Duodenal mucosa (tissue), 2 donors: ENCODE measurements at regions not wholly inside any gene's neighbourhood (a gene's known extent, or its start where the extent isn't known, plus 50 kb on each side); places are given as distances from the start of the nearest gene placed in this dataset.

Source experiments
- H3K27ac ChIP-seq: one replicate; pipeline ENCODE4 v1.7.0; 2013; ENCODE audit warnings: low read depth, low read length
- H3K27me3 ChIP-seq, 2 donors: one replicate each; pipeline ENCODE4 v1.7.0; 2013; ENCODE audit warnings: low read length in 2 of 2, control low read depth in 1 of 2; ENCODE audit not compliant: insufficient read depth in 2 of 2, control insufficient read depth in 1 of 2
- H3K36me3 ChIP-seq, 2 donors: one replicate each; pipeline ENCODE4 v1.7.0; 2013; ENCODE audit warnings: low read length in 2 of 2, control low read depth in 1 of 2; ENCODE audit not compliant: insufficient read depth in 2 of 2, control insufficient read depth in 1 of 2
- H3K4me1 ChIP-seq, 2 donors: one replicate each; pipeline ENCODE4 v1.7.0; 2013; ENCODE audit warnings: low read length in 2 of 2, control low read depth in 1 of 2; ENCODE audit not compliant: insufficient read depth in 2 of 2, control insufficient read depth in 1 of 2
- H3K4me3 ChIP-seq, 2 donors: one replicate each; pipeline ENCODE4 v1.7.0; 2013; ENCODE audit warnings: low read length in 2 of 2, low read depth in 1 of 2
- H3K9ac ChIP-seq, 2 donors: one replicate each; pipeline ENCODE4 v1.7.0; 2013; ENCODE audit warnings: low read length in 2 of 2, low read depth in 1 of 2
- H3K9me3 ChIP-seq, 2 donors: one replicate each; pipeline ENCODE4 v1.7.0; 2013; ENCODE audit warnings: low read length in 2 of 2, control low read depth in 1 of 2; ENCODE audit not compliant: control insufficient read depth in 1 of 2

DNA sequence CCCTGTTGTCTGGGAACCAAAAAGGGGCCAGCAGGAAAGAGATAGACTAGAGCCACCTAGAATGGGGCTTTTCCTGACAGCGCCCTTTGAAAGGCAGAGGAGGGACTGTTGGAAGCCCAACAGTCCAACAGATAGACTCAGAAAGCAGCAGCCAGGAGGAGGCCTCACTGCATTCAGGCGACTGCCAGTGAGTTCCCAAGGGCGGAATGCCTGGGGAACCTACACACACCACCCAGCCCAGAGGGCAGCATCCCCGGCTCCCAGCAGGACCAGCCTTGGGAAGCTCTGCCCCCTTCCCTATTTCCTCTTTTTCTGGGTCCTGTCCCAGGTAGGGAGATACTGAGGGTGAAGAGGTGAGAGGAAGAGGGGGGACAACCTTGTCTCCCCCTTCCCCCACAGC lies 192.4 kb upstream of the KLF4 start:
- no peaks in the 10 kb centered on the region for H3K36me3 ChIP-seq
- H3K4me1 ChIP-seq: peaks cover 10 to 15% of the 10 kb centered on the region in 2 donors
- no peak overlapping the region for H3K4me3 ChIP-seq
- H3K9me3 ChIP-seq: no peaks in the 10 kb centered on the region
- no peak overlapping the region for H3K27ac ChIP-seq
- no peak overlapping the region for H3K9ac ChIP-seq
- H3K27me3 ChIP-seq: no peaks in the 10 kb centered on the region

DNA sequence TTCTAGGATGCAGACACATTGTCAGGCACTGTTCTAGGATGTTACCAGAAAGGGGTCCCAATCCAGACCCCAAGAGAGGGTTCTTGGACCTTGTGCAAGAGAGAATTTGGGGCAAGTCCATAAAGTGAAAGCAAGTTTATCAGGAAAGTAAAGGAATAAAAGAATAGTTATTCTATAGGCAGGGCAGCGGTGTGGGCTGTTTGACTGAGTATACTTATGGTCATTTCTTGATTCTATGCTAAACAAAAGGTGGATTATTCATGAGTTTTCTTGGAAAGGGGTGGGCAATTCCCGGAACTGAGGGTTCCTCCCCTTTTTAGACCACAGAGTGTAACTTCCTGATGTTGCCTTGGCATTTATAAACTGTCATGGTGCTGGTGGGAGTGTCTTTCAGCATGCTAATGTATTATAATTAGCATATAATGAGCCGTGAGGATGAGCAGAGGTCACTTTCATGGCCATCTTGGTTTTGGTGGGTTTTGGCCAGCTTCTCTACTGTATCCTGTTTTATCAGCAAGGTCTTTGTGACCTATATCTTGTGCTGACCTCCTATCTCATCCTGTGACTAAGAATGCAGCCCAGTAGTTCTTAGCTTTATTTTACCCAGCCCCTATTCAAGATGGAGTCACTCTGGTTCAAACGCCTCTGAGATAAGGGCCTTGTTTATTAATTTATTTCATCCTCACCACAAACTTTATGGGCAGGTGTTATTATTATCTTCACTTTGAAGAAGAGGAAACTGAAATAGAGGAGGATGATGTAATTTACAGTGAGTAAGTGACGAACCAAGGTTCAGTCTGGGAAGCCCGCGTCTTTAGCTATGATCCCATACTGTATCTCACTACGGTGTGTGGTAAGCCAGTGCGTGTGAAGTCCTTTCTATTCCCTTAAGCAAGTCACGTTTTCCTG lies 186.0 kb upstream of the KLF4 start:
- Histone ChIP-seq H3K9me3 (no peaks in the 10 kb centered on the region), H3K9ac (no peak overlapping the region), H3K4me3 (no peak overlapping the region), H3K4me1 (no peaks in the 10 kb centered on the region), H3K36me3 (no peaks in the 10 kb centered on the region), H3K27ac (no peak overlapping the region), H3K27me3 (no peaks in the 10 kb centered on the region)

DNA sequence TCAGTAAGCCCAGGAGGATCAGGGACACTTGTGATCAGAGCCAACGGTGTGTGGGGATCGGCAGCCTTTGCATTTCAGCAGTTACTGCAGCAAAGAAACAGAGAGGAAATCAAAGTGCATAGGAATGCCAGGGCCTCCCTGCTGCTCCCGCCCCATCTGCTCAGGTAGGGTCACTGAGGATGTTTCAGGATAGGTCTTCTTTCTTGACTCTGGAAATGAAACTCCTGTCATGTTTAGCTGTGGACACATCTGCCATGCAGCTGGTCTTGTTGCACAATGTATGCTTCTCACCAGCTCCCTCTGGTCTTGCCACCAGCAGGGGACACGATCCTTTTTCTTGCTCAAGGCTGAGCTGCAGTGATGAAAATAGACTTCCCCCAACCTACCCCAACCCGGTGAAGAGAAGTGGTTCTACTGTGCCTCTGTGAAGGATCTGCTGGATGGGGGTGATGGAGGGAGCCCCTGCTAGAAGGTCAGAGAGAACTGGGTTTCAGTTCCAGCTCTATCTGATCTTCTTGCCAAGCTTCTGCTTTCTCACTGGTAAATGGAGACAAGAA lies 185.2 kb upstream of the KLF4 start:
- H3K9ac ChIP-seq: no peak overlapping the region
- no peaks in the 10 kb centered on the region for H3K4me1 ChIP-seq
- no peaks in the 10 kb centered on the region for H3K27me3 ChIP-seq
- H3K9me3 ChIP-seq: no peaks in the 10 kb centered on the region
- no peak overlapping the region for H3K27ac ChIP-seq
- H3K36me3 ChIP-seq: no peaks in the 10 kb centered on the region
- no peak overlapping the region for H3K4me3 ChIP-seq

DNA sequence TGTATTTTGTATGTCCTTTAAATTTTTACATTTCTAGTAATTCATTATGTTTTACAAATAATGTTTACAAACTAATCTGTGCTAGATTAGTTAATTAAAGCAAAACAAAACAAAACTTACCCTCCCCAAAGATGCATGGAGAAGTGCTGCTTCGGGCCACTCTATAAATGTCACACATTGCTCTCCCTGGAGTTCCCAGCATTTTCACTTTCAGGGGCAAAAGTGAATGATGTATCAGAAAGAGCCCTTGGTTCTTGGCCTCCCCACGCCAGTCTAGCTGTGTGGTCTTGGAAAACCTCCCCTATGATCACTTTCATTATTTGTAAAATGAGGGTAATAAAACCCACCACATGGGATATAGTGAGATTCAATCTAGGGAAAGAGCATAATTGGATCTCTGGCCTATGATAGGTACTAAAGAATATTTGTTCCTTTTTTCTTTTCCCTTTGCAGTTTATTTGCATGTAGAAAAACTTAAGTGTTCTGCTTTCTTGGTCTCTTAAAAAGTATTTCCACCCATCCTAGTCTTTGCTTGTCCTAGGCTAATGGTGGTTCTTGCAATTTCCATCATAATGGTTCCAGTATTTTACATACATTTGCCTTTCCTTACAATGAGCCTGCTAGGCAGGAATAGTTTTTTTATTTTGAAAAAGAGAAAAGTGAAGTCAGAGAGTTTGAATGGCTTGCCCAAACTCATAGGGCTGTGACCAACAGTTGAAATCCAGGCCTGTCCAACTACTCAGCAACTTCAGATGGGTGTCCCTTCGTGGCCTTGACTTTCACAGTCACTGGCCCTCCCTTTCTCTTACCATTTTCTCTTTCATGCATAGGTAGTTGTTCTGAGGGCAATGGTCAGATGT lies 184.5 kb upstream of the KLF4 start:
- Histone ChIP-seq H3K27ac (no peak overlapping the region), H3K4me3 (no peak overlapping the region)

DNA sequence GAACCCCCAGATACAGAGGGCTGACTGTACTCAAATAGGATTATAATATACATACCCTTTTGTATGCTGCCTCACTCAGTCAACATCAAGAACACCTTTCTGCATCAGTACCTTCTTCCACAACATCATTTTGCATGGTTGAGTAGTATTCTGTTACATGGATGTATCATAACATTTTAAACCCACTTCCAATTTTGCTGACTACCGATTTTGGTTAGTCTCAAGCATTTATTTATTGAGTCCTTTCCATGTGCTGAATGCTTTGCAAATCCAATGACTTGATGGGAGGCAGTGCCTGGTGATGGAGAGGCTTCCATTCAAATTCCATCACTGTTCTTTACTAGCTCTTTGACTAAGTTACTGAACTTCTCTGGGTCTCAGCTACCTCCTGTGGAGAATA lies 182.0 kb upstream of the KLF4 start:
- Histone ChIP-seq H3K27ac (no peak overlapping the region), H3K9me3 (no peaks in the 10 kb centered on the region), H3K4me1 (no peaks in the 10 kb centered on the region), H3K9ac (no peak overlapping the region), H3K27me3 (no peaks in the 10 kb centered on the region), H3K4me3 (no peak overlapping the region), H3K36me3 (no peaks in the 10 kb centered on the region)

More for the DNA sequence above, 184.5 kb upstream of the KLF4 start:
- Histone ChIP-seq H3K36me3 (no peaks in the 10 kb centered on the region), H3K4me1 (no peaks in the 10 kb centered on the region), H3K9ac (no peak overlapping the region), H3K27me3 (no peaks in the 10 kb centered on the region), H3K9me3 (no peaks in the 10 kb centered on the region)

DNA sequence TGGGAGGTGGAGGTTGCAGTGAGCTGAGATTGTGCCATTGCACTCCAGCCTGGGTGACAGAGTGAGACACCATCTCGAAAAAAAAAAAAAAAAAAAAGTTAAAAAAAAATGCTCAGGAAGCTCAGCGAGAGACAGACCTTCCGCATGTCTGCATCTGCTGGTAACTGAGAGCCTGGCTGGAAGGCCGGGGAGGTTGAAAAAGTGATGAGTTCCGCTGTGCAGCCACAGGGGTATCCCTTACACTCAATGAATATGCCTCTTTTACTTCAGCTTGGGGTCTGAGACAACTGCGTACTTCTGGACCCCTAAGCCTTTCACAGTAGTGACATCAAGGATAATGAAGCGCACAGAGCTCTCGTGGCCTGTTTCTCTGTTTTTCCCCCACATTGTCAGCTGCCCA lies 179.9 kb upstream of the KLF4 start:
- H3K36me3 ChIP-seq: no peaks in the 10 kb centered on the region
- no peaks in the 10 kb centered on the region for H3K9me3 ChIP-seq
- no peak overlapping the region for H3K9ac ChIP-seq
- H3K4me3 ChIP-seq: no peak overlapping the region
- H3K27ac ChIP-seq: no peak overlapping the region
- H3K27me3 ChIP-seq: no peaks in the 10 kb centered on the region
- no peaks in the 10 kb centered on the region for H3K4me1 ChIP-seq

DNA sequence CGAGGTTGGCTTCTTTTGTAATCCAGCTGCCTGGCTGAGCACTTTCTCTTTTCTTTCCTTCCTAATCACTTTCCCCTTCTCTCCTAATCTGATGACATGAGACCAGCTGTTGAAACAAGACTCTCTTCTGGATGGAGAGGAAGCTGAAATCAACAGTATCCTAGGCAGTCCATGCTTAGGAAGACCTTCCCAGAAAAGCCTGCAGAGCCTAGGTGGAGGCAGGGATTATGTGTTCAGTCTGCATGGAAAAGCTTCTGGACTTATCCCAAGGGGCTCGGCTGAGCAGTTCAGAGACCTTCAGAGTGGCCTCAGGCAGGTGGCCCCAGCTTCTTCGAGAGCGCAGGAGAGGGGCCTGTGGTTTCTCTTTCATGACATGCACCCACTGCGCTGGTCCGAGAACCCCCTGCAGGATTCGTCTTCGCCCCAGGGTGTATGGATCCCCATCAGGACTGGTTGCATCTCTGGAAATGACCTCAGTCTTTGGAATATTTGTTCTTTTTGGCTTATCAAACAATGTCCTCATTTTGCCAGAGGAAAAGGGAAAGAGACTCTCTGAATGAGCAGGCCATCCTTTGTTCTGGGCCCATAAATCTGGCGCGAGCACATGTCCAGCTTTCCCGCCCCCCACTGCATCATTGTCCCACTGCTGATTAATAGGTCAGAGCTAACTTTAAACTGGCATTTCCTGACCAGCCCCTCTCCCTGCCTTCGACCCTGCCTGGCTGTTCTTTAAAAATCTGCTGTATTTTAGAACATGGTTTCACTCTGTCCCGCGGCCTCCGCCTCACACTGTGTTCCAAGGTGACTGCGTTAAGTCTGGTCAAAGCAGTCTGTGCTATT lies 177.9 kb upstream of the KLF4 start:
- Histone ChIP-seq H3K27ac (peak overlapping the region; percentile 15), H3K9me3 (no peaks in the 10 kb centered on the region), H3K4me3 (no peak overlapping the region), H3K36me3 (no peaks in the 10 kb centered on the region), H3K27me3 (no peaks in the 10 kb centered on the region), H3K4me1 (no peaks in the 10 kb centered on the region), H3K9ac (no peak overlapping the region)

DNA sequence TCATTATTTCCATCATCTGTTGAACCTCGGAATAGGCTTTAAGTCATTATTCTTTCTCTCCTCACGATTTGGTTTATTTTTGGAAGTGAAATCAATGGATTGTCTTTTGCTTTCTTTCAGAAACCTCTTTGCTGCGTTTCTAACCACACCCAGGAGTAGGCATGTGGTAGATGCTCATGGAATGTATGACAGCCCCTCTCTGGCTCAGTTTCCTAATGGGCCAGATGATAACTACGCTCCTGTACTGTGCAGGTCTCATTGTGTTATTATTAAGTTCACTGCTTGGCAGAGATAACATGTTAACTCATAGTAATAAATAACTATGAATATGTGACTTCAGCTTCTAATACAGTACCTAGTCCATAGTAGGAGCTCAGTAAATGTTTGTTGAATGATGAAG lies 175.5 kb upstream of the KLF4 start:
- no peak overlapping the region for H3K9ac ChIP-seq
- no peak overlapping the region for H3K27ac ChIP-seq
- H3K4me1 ChIP-seq: no peaks in the 10 kb centered on the region
- no peak overlapping the region for H3K4me3 ChIP-seq
- no peaks in the 10 kb centered on the region for H3K36me3 ChIP-seq
- H3K9me3 ChIP-seq: no peaks in the 10 kb centered on the region
- no peaks in the 10 kb centered on the region for H3K27me3 ChIP-seq

DNA sequence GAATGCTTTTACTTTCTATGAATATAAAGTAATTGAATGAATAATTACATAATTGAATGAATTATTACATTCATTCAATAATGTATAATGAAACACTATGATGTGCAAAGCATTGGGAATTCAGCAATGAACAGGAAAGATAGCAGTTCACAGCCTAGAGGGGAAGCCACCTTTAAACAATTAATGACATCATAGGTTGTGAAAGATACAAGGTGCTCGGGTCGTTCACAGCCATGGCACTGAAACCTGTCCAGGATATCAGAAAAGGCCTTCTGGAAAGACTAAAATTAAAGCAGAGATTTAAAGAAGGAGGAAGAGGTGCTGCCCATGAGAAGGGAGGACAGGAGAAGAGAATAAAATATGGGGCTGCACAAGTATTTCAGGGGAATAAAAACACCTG lies 171.4 kb upstream of the KLF4 start:
- Histone ChIP-seq H3K27me3 (no peaks in the 10 kb centered on the region), H3K4me3 (no peak overlapping the region), H3K9me3 (no peaks in the 10 kb centered on the region), H3K4me1 (no peaks in the 10 kb centered on the region), H3K27ac (no peak overlapping the region), H3K36me3 (no peaks in the 10 kb centered on the region), H3K9ac (no peak overlapping the region)
